CD14-positive monocyte (primary cell): ENCODE measurements at regions not wholly inside any gene's neighbourhood (a gene's known extent, or its start where the extent isn't known, plus 50 kb on each side); places are given as distances from the start of the nearest gene placed in this dataset.

ENCODE experiments used
- DNase-seq, 3 donors: peaks; one replicate each; pipeline ENCODE4 v3.0.0-alpha.2; 2011 to 2022
- H2AFZ ChIP-seq: 2 replicates; pipeline ENCODE4 v1.6.0; 2012; ENCODE audit warnings: mild to moderate bottlenecking, low read depth, low read length, inconsistent platforms; ENCODE audit not compliant: insufficient read depth, poor library complexity, severe bottlenecking
- H3K27ac ChIP-seq, 2 donors: 1 replicate in 1 of 2; 2 replicates in 1 of 2; pipeline ENCODE4 v1.5.1; 2012 to 2013; ENCODE audit warnings: low read length in 2 of 2, control low read depth in 1 of 2, inconsistent platforms in 1 of 2, low read depth in 1 of 2, mild to moderate bottlenecking in 1 of 2
- H3K27me3 ChIP-seq, 2 donors: one replicate each; pipeline versions ENCODE4 v1.6.0 to v1.6.1; 2011 to 2013; ENCODE audit warnings: low read length in 2 of 2; ENCODE audit not compliant: control insufficient read depth in 2 of 2, insufficient read depth in 2 of 2
- H3K36me3 ChIP-seq, 2 donors: replicated peaks in 1 of 2; 1 replicate in 1 of 2; 2 replicates in 1 of 2; pipeline versions ENCODE4 v1.5.1 to v1.6.1; 2012 to 2013; ENCODE audit warnings: low read length in 2 of 2, control low read depth in 1 of 2, inconsistent platforms in 1 of 2, mild to moderate bottlenecking in 1 of 2; ENCODE audit not compliant: insufficient read depth in 2 of 2, control insufficient read depth in 1 of 2
- H3K4me1 ChIP-seq, 2 donors: 1 replicate in 1 of 2; 2 replicates in 1 of 2; pipeline versions ENCODE4 v1.5.1 to v1.6.1; 2012 to 2013; ENCODE audit warnings: low read length in 2 of 2, control low read depth in 1 of 2, inconsistent platforms in 1 of 2, mild to moderate bottlenecking in 1 of 2, moderate library complexity in 1 of 2; ENCODE audit not compliant: insufficient read depth in 2 of 2, control insufficient read depth in 1 of 2
- H3K4me2 ChIP-seq: replicated peaks from 2 replicates; pipeline ENCODE3; 2012; ENCODE audit warnings: low read length, moderate library complexity, mild to moderate bottlenecking; ENCODE audit not compliant: poor library complexity, severe bottlenecking; ENCODE audit errors: extremely low read depth
- H3K4me3 ChIP-seq, 3 experiments: fragments of 200-600 bp in 1 of 3; sonication (generic) in 1 of 3; replicated peaks in 1 of 3; 1 replicate in 2 of 3; 2 replicates in 1 of 3; pipeline ENCODE4 v1.5.1; 2011 to 2013; ENCODE audit warnings: low read length in 3 of 3, mild to moderate bottlenecking in 3 of 3, control low read depth in 2 of 3, low read depth in 2 of 3, inconsistent platforms in 1 of 3, moderate library complexity in 1 of 3
- H3K79me2 ChIP-seq: 2 replicates; pipeline ENCODE4 v1.6.0; 2012; ENCODE audit warnings: mild to moderate bottlenecking, control low read depth, inconsistent platforms, low read length, moderate library complexity; ENCODE audit not compliant: insufficient read depth
- H3K9ac ChIP-seq: 2 replicates; pipeline ENCODE4 v1.6.0; 2017; ENCODE audit warnings: low read length, mild to moderate bottlenecking; ENCODE audit not compliant: insufficient read depth, poor library complexity, severe bottlenecking
- H3K9me3 ChIP-seq, 2 donors: replicated peaks in 1 of 2; 1 replicate in 1 of 2; 2 replicates in 1 of 2; pipeline versions ENCODE4 v1.5.1 to v1.6.1; 2012 to 2013; ENCODE audit warnings: low read length in 2 of 2, control low read depth in 1 of 2; ENCODE audit not compliant: control insufficient read depth in 1 of 2, insufficient read depth in 1 of 2
- H4K20me1 ChIP-seq: 2 replicates; pipeline ENCODE4 v1.6.0; 2012; ENCODE audit warnings: mild to moderate bottlenecking, low read length, control low read depth, moderate library complexity; ENCODE audit not compliant: insufficient read depth
- H3K27ac Mint-ChIP-seq, 7 donors: one replicate each; pipeline ENCODE4 v1.8.0; 2020; ENCODE audit warnings: mild to moderate bottlenecking in 7 of 7, mixed read lengths in 7 of 7, moderate library complexity in 6 of 7, inconsistent platforms in 2 of 7
- H3K27me3 Mint-ChIP-seq, 3 donors: one replicate each; pipeline ENCODE4 v1.8.0; 2021 to 2022; ENCODE audit warnings: low read depth in 3 of 3, mild to moderate bottlenecking in 3 of 3, mixed read lengths in 3 of 3, moderate library complexity in 3 of 3, inconsistent platforms in 1 of 3
- H3K36me3 Mint-ChIP-seq, 2 donors: one replicate each; pipeline ENCODE4 v1.8.0; 2020; ENCODE audit warnings: mixed read lengths in 2 of 2, inconsistent platforms in 1 of 2, mild to moderate bottlenecking in 1 of 2
- H3K4me1 Mint-ChIP-seq: one replicate; pipeline ENCODE4 v1.8.0; 2020; ENCODE audit warnings: mild to moderate bottlenecking, mixed read lengths
- H3K4me3 Mint-ChIP-seq, 2 donors: one replicate each; pipeline ENCODE4 v1.8.0; 2020; ENCODE audit warnings: mild to moderate bottlenecking in 2 of 2, mixed read lengths in 2 of 2, moderate library complexity in 1 of 2
- H3K9me3 Mint-ChIP-seq, 7 donors: one replicate each; pipeline ENCODE4 v1.8.0; 2020 to 2022; ENCODE audit warnings: mixed read lengths in 7 of 7, mild to moderate bottlenecking in 6 of 7, moderate library complexity in 6 of 7, inconsistent platforms in 2 of 7
- CTCF ChIP-seq: fragments of 200-600 bp; IDR thresholded peaks from one replicate; pipeline ENCODE4 v1.8.0; 2022; ENCODE audit warnings: antibody characterized with exemption, mild to moderate bottlenecking
- WGBS: methylation state at CpG from one replicate; pipeline ENCODE4 v1.1.5; 2013; ENCODE audit warnings: missing lambda C conversion rate; ENCODE audit not compliant: insufficient coverage; 5-methylcytosine and 5-hydroxymethylcytosine counted together
- intact Hi-C, 2 donors: fragments of 100-400 bp; cut with micrococcal nuclease; formaldehyde crosslinking; loops; one replicate each; pipeline versions ENCODE4 v1.15.0 to v1.15.1; 2023

DNA sequence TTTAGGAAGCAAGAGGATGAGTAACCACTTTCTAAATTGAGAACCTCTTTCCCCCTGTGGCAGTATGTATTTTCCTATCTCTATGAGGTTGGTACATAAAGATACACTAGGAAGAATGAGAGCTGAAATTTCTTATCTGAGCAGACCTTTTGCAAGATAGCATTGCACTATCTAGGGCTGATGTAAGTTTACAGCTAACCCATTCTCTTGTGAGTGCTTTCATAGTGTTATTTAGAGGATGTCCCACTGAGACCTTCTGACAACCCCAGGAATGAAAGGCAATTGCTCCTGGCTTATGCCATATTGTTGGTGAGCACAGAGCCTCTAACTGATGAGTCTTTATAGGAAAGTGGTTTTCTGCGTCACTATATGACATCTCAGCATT is 1209.3 kb upstream of the CDH6 start:
- Histone ChIP-seq H3K4me2 (no peak overlapping the region), H3K27me3 (no peaks in the 10 kb centered on the region), H3K4me1 (no peaks in the 10 kb centered on the region), H3K9ac (no peak overlapping the region), H3K4me3 (no peak overlapping the region), H3K27ac (no peak overlapping the region), H4K20me1 (no peaks in the 10 kb centered on the region), H3K79me2 (no peaks in the 10 kb centered on the region), H3K36me3 (no peaks in the 10 kb centered on the region), H2AFZ (no peak overlapping the region), H3K9me3 (peaks cover 6 to 11% of the 10 kb centered on the region in 2 donors)
- H3K4me3 Mint-ChIP-seq = no peak overlapping the region
- H3K36me3 Mint-ChIP-seq = no peaks in the 10 kb centered on the region
- no peak for DNase-seq
- no CpG with 5 or more reads among the region's 1 CpG for WGBS
- TF ChIP-seq CTCF = no peak
- peaks cover 0 to 2% (median 0%) of the 10 kb centered on the region in 3 donors for H3K27me3 Mint-ChIP-seq
- no peak overlapping the region for H3K27ac Mint-ChIP-seq
- peaks cover 0 to 9% (median 3%) of the 10 kb centered on the region in 7 donors for H3K9me3 Mint-ChIP-seq
- H3K4me1 Mint-ChIP-seq = no peaks in the 10 kb centered on the region
- intact Hi-C loops = no loop called here

- Mint-ChIP-seq H3K4me3 (no peak overlapping the region), H3K4me1 (no peaks in the 10 kb centered on the region), H3K27ac (no peak overlapping the region), H3K27me3 (peaks cover 0 to 2% (median 0%) of the 10 kb centered on the region in 3 donors), H3K9me3 (peaks cover 0 to 9% (median 3%) of the 10 kb centered on the region in 7 donors), H3K36me3 (no peaks in the 10 kb centered on the region)
- Histone ChIP-seq H3K79me2 (no peaks in the 10 kb centered on the region), H3K9me3 (peaks cover 6 to 11% of the 10 kb centered on the region in 2 donors), H3K27me3 (no peaks in the 10 kb centered on the region), H4K20me1 (no peaks in the 10 kb centered on the region), H3K9ac (no peak overlapping the region), H2AFZ (no peak overlapping the region), H3K4me3 (no peak overlapping the region), H3K4me1 (no peaks in the 10 kb centered on the region), H3K36me3 (no peaks in the 10 kb centered on the region), H3K27ac (no peak overlapping the region), H3K4me2 (no peak overlapping the region)
- no peak for DNase-seq
- TF ChIP-seq CTCF = no peak
- intact Hi-C loops = no loop called here
Observed at GRCh38 chr5:29983528-29984155, 1209.8 kb upstream of the CDH6 start.
